ENCODE measurements at regions not wholly inside any gene's neighbourhood (a gene's known extent, or its start where the extent isn't known, plus 50 kb on each side); places are given as distances from the start of the nearest gene placed in this dataset.

GRCh38 chr2:164155558-164155957 lies 419.8 kb upstream of the FIGN start:
- no peak for DNase-seq

DNA sequence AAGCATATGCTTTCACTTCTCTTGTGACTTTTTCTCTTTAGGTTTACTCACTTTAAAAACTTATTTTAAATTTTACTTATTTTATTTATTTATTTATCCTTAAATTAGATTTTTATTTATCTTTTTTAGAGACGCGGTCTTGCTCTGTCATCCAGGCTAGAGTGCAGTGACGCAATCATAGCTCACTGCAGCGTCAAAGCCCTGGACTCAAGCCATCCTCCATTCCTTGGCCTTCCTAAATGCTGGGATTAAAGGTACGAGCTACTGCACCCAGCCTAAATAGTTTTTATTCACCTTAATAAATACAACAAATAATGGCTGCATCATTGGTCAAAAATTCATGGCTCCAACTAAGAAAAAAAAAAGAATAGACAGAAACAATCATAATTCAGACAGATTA lies 415.7 kb upstream of the FIGN start:
- no peak for DNase-seq

DNA sequence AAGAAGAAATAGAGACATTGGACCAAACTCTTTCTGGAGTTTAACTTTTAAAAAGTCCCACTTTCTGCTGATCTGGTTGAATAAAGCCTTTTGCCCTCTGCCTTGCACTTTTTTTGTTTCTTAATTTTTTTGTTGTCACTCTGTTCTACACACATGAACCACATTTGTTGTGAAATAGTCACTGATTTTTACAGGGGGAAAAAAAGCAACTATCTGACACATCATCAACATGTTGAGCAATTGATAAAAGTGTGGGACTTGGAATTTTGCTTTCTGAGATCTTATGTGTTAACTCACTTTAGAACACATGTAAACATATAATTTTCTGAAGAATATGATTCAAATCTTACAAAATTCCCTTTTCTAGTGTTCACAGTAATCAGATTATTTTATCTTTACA lies 414.8 kb upstream of the FIGN start:
- DNase-seq: no peak

DNA sequence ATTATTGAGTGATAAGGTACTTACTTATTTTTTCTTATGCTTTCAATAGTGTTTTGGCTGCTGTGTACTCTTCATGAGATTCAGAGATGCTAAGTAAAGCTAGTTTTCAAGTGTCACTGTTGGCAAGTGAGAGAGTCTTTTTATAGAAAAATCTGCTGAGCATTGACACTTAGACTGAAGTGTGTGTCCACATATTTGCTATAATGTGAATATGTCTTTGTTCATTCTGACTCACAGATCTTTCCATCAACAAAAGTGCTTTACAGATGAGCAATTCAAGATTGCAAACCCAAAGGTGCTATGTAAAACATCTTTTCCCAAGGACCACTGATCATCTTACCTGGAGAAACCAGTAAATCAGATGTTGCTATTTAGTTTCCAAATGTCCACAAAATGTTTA lies 410.6 kb upstream of the FIGN start:
- no peak for DNase-seq

DNA sequence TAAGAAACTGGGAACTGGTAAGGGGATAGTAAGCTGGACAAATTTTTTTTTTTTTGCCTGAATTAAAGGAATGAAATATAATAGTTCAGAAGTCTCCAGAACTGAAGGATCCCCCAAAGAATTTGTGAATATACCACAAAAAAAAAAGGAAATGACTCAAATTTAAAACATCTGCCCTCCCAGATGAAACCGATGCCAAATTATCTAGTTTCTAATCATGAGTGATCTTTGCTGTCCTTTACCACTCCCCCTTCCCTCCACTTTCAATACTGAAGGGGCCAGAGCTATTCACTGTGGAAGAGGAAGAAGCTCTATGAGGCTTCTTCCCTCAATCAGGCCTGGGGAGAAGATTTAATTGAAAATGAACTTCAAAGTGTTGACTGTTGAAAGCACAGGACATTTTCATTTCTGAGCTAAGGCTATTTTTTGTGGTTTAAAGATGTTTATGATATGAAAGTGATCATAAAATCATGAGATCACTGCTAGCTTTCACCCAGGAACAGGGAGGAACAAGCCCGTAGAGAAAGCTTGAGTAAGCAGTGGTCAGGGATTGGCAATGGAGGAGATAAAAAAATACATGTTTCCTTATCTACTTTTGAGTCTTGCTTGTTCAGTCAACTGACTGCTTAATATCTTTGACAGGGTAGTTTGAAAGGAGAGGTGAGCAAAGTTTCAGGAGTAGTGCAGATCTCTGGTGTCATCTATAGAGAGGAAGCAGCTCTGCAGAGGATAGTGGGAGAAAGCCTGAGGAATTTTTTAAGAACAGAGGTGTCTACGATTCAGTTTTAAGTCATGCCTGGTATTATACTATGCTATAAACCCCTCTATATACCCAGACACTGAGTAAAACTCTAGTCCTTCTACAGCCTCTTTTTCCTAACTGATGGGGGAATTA lies 409.5 kb upstream of the FIGN start:
- no peak for DNase-seq

- DNase-seq: no peak
These were observed 407.5 kb upstream of the FIGN start for GRCh38 chr2:164143183-164143930.

DNA sequence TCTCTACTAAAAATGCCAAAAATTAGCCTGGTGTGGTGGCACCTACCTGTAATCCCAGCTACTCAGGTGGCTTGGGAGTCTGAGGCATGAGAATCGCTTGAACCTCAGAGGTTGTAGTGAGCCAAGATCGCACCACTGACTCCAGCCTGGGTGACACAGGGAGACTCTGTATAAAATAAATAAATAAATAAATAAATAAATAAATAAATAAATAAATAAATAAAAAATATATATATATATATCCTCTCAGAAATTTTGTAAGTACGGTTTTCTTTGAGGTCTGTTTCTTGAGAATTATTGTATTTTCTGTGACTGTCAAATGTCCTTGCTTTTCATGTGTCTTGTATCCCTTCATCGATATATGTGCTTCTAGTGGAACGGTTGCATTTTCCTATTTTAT lies 406.9 kb upstream of the FIGN start:
- DNase-seq: no peak

DNA sequence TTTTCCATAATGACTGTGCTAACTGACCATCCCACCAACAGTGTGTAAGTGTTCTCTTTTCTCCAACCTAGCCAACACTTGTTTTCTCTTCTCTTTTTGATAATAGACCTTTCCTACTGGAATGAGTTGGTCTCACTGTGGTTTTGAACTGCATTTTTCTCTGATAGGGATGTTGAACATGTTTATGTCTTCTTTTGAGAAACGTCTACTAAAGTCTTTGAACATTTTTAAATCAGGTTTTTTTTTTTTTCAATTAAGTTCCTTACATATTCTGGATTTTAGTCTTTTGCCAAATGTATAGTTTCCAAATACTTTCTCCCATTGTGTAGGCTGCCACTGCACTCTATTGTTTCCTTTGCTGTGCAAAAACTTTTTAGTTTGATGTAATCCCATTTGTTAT lies 405.5 kb upstream of the FIGN start:
- DNase-seq: no peak

DNA sequence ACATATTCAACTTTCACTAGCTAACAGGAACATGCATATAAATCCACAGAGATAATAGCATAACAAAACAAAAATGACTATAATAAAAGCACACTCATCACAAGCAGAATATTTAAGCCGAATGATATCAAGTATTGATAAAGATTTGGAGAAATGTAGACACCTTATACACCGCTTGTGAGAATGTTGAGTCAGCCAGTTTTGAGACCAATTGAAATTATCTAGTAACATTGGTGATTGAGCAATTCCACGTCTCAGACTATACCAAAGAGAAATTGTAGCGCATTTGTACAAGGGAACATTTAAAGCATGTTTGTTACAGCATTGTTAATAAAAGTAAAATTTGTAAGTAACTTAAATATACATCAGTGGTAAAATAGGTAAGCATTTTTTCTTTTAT lies 402.9 kb upstream of the FIGN start:
- no peak for DNase-seq

DNA sequence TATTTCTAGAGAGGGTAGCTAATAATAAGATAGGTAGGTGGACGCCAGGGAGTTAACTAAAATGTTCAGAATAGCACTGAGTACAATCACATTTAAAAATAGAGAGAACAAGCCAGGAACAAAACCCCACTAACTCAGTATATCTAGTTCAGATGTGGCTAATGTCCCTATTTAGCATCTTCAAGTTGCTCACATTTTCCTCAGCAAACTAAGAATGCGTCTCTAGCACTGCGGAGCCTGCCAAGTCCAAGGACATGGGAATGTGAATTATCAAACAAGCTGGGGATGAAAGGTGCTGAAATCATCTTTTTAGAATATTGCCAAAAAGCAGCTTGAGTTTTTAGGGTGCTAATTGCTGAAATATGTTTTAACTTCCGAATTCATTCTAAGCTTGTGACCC lies 398.5 kb upstream of the FIGN start:
- no peak for DNase-seq

DNA sequence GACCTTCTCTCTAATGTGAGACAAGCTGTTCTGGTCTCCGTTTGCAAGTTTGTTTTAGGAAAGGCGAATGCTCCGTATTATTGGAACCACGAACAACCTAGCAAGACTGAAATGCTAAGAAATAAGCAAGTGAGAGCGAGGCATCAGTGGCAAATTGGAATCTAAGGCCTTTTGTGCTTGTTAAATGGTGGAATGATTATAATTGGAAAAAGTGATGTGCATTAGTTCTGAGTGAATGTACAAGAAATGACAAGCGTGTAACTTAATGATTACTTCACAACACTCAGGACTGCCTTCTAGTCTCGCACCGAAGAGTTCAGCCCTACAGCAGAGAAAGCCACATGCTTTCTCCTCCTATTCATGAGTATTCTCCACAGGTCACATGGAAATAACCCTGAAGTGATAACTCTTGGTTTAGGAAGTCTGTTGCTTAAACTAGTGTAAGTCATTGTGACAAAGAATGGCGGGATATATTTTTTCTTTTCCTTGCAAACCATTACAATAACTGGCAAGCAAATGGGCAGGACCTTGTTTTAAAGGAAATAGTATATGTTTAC lies 392.2 kb upstream of the FIGN start:
- DNase-seq: peak; percentile 78

GRCh38 chr2:164126960-164127660 lies 391.3 kb upstream of the FIGN start:
- peak; percentile 22 for DNase-seq

DNA sequence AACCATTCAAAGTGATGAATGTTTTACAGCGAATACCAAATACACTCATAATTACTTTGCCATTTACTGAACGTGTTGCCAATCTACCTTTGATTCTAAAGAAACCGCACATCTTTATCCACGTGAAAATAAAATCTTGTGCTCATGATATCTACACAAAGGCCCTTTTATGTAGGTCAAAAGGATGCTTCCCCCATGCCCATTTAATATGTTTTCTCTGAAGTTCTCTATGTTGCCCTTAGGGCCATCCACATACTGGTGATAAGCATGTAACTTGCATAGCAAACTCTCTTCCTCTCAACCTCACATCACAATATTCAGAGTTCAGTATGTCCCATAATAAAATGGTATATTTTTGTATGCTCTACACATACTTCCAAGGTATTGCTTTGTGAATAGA lies 380.0 kb upstream of the FIGN start:
- no peak for DNase-seq

DNA sequence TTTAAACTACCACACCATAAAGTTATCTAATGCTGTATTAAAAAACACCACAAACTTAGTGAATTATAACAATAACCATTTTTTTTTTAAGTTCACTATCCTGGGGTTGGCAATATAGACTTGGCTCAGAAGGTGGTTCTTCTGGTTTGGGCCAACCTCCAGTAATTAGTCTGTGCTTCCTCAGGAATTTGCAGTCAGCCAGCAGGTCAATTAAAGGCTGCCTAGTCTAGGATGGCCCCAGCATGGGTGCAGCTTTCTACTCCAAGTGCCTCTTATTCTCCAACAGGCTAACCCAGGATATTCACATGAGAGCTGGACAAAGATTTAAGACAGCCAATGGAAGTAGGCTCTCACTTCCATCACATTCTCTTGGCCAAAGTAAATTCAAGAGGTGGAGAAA lies 379.1 kb upstream of the FIGN start:
- peak; percentile 6 for DNase-seq

DNA sequence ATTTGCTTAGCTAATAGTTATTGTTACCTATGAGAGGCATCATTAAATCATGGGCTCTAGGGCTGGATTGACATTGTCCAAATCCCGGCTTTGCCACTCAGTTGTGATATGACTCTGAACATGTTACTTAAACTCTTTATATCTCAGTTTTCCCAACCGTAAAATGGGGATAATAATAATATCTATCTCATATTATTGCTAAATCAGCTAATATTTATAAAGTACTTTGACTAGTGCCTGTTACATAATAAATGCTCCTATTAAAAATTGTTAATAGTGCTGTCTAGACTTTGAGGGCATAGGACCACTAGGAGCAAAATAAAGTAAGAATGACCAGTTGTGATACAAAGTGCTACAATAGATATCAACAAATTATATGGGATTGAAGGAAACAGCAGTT lies 376.3 kb upstream of the FIGN start:
- DNase-seq: no peak

DNA sequence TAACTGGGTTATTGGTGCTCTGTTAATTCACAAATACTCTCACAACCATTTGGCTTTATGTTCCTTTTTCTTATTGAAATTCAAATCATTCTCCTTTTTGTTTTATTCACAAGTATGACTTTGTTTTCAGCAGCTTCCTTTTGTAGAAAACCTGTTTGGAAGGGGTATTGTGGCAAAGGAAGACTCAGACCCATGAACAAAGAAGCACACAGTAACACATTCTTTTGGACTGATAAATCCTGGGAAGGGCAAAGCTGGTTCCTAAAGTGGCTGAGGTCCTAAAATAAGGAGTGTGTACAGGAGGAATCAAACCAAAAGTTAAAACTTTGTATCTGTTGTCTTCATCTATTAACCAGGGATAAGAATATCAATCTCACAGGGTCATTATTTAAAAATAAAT lies 374.7 kb upstream of the FIGN start:
- no peak for DNase-seq

GRCh38 chr2:164109006-164109405 lies 373.2 kb upstream of the FIGN start:
- no peak for DNase-seq

GRCh38 chr2:164103271-164103670 lies 367.5 kb upstream of the FIGN start:
- DNase-seq: no peak

DNA sequence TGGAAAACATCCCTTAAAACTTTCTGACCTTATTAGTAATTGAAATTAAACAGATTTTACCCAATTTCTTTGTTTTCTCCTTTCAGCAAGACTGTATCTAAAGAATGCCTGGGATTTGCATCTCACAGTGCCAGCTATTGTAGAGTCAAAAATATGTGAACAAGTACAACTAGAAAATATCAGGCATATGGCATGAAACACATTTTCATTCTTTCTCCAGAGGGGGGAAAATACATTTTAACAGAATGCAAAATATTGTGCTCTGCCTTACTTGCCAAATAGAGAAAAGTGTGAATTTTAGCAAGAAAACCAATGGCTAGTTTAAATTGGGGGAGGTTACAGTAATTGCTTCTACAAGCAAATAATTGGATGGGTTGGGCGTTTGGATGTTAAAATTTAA lies 366.6 kb upstream of the FIGN start:
- no peak for DNase-seq

DNA sequence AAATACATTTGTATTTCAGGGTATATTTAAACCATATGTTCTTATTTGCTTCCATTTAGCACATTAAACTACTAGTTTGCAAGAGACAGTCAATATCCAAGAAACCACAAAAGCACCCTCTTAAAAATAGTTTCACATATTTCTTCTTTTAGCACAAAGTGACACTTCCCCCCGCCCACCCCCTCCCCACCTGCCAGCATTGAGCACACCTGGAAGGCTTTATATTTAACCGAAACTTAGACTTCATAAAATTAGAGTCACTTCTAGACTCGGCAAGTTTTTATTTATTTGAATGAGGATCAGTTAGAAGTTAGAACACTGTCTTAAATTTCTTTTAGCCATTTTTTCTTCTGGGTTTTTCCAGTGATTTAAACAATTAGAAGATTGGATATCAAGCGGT lies 355.9 kb upstream of the FIGN start:
- no peak for DNase-seq

DNA sequence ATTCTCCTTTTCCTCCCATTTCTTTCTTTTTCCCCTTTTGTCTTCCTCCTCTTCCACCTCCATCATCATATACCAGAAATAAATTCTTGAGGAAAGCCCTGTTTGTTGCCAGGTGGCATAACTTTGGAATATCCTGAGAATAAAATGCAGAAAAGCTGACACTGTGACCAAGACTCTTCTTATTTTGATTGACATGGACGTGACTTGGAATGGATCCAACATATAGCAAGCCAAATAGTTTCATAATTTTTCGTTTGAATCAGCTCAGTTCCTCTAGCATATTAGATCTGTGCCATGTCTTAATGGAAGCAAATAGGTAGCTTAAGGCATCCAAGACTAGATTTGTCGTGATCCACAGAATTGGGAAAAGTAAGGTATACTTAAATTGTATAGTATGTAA lies 354.7 kb upstream of the FIGN start:
- no peak for DNase-seq

- no peak for DNase-seq
These were observed 348.3 kb upstream of the FIGN start for GRCh38 chr2:164084066-164084465.

DNA sequence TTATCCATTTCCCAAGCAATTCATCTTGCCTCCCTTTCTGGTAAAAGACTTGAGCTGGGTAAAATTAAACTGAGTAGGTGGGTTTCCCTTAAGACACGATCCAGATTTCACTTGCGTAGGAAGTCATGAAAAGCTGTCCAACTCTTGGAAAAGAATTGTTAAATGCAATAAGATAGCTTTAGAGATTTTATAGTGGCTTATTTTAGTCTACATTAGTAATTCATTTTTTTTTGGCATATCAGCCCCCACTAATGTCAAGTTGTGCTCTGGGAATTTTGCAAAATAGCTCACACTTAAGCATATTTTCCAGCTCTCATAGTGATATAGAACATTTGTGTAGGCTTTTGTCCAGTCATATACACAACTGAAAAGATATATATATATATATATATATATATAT lies 344.7 kb upstream of the FIGN start:
- no peak for DNase-seq

DNA sequence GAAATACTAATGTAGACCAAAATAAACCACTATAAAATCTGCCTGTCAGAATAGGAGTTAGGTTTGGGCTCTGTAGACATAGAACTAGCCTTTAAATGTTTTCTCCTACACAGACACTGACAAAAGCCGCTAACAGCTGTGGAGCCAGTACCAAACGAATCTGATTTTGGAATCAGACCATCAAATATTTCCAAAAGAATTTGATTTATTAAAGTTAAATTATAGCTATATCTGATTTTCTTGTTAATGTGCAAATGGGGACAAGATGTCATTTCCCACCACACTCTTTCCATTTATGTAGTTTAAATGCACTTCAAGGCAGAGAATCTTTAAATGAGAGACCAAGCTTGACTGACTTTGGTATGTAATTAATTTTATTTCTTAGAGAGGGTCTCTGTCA lies 343.4 kb upstream of the FIGN start:
- no peak for DNase-seq

All from retina (tissue), 1 donor.